Large intestine (tissue), 3 donors: ENCODE measurements at regions not wholly inside any gene's neighbourhood (a gene's known extent, or its start where the extent isn't known, plus 50 kb on each side); places are given as distances from the start of the nearest gene placed in this dataset.
A peak's percentile ranks its signal among the peaks of the same experiment; 100 is the strongest.

Source experiments
- DNase-seq, 2 donors: peaks; one replicate each; pipeline versions ENCODE4 v3.0.0 to v3.0.0-alpha.2; 2013
- H3K27ac ChIP-seq: one replicate; pipeline ENCODE4 v1.5.1; 2013; ENCODE audit warnings: low read length
- H3K27me3 ChIP-seq: 2 replicates; pipeline ENCODE4 v1.6.1; 2013; ENCODE audit warnings: low read length; ENCODE audit not compliant: control insufficient read depth, insufficient read depth
- H3K36me3 ChIP-seq: 2 replicates; pipeline ENCODE4 v1.6.1; 2013; ENCODE audit warnings: low read length; ENCODE audit not compliant: control insufficient read depth, insufficient read depth
- H3K4me1 ChIP-seq: one replicate; pipeline ENCODE4 v1.6.1; 2013; ENCODE audit warnings: low read length; ENCODE audit not compliant: control insufficient read depth, insufficient read depth
- H3K4me3 ChIP-seq: one replicate; pipeline ENCODE4 v1.5.1; 2013; ENCODE audit warnings: low read length
- H3K9me3 ChIP-seq: one replicate; pipeline ENCODE4 v1.6.1; 2013; ENCODE audit warnings: mild to moderate bottlenecking, low read depth, low read length, moderate library complexity; ENCODE audit not compliant: control insufficient read depth
- WGBS: methylation state at CpG from one replicate; pipeline ENCODE4 v1.1.5; 2013; ENCODE audit warnings: low lambda C conversion rate; ENCODE audit not compliant: insufficient coverage; 5-methylcytosine and 5-hydroxymethylcytosine counted together

GRCh38 chr5:71971862-71972261 lies 135.4 kb upstream of the MAP1B start:
- no peaks in the 10 kb centered on the region for H3K9me3 ChIP-seq
- H3K27me3 ChIP-seq, result no peaks in the 10 kb centered on the region
- H3K4me1 ChIP-seq, result no peaks in the 10 kb centered on the region
- no peak overlapping the region for H3K27ac ChIP-seq
- H3K4me3 ChIP-seq, result no peak overlapping the region
- no CpG with 5 or more reads among the region's 2 CpGs for WGBS
- DNase-seq, result no peak
- no peaks in the 10 kb centered on the region for H3K36me3 ChIP-seq

GRCh38 chr5:71972777-71973473 lies 134.3 kb upstream of the MAP1B start:
- Histone ChIP-seq H3K4me1 (no peaks in the 10 kb centered on the region), H3K27ac (no peak overlapping the region), H3K9me3 (no peaks in the 10 kb centered on the region), H3K4me3 (no peak overlapping the region), H3K27me3 (no peaks in the 10 kb centered on the region), H3K36me3 (no peaks in the 10 kb centered on the region)
- no peak for DNase-seq
- no CpG with 5 or more reads among the region's 8 CpGs for WGBS

GRCh38 chr5:71973563-71973962 lies 133.7 kb upstream of the MAP1B start:
- Histone ChIP-seq H3K4me3 (no peak overlapping the region), H3K27me3 (no peaks in the 10 kb centered on the region)

GRCh38 chr5:71974165-71974564 lies 133.1 kb upstream of the MAP1B start:
- no peaks in the 10 kb centered on the region for H3K9me3 ChIP-seq
- H3K36me3 ChIP-seq, result no peaks in the 10 kb centered on the region
- H3K27me3 ChIP-seq, result no peaks in the 10 kb centered on the region
- no peak for DNase-seq
- no peak overlapping the region for H3K27ac ChIP-seq
- H3K4me1 ChIP-seq, result no peaks in the 10 kb centered on the region
- no CpG with 5 or more reads among the region's 1 CpG for WGBS
- no peak overlapping the region for H3K4me3 ChIP-seq

More at GRCh38 chr5:71973563-71973962, 133.7 kb upstream of the MAP1B start:
- H3K4me1 ChIP-seq, result no peaks in the 10 kb centered on the region
- H3K9me3 ChIP-seq, result no peaks in the 10 kb centered on the region
- H3K36me3 ChIP-seq, result no peaks in the 10 kb centered on the region
- H3K27ac ChIP-seq, result no peak overlapping the region
- no peak for DNase-seq
- WGBS, result 50% methylated on average over 1 of the region's 3 CpGs

GRCh38 chr5:71974622-71975021 lies 132.7 kb upstream of the MAP1B start:
- no peaks in the 10 kb centered on the region for H3K27me3 ChIP-seq
- no peaks in the 10 kb centered on the region for H3K4me1 ChIP-seq
- H3K36me3 ChIP-seq, result no peaks in the 10 kb centered on the region
- no peak overlapping the region for H3K4me3 ChIP-seq
- H3K27ac ChIP-seq, result no peak overlapping the region
- DNase-seq, result no peak
- WGBS, result 80% methylated on average over 1 of the region's 1 CpG
- H3K9me3 ChIP-seq, result no peaks in the 10 kb centered on the region

GRCh38 chr5:71976449-71976848 lies 130.8 kb upstream of the MAP1B start:
- no peak for DNase-seq
- WGBS, result 100% methylated on average over 1 of the region's 3 CpGs

GRCh38 chr5:71977311-71977710 lies 130.0 kb upstream of the MAP1B start:
- WGBS, result 67% methylated on average over 1 of the region's 2 CpGs
- no peak overlapping the region for H3K27ac ChIP-seq
- no peaks in the 10 kb centered on the region for H3K4me1 ChIP-seq
- DNase-seq, result no peak
- no peaks in the 10 kb centered on the region for H3K9me3 ChIP-seq
- H3K4me3 ChIP-seq, result no peak overlapping the region
- H3K27me3 ChIP-seq, result no peaks in the 10 kb centered on the region
- no peaks in the 10 kb centered on the region for H3K36me3 ChIP-seq

More at GRCh38 chr5:71976449-71976848, 130.8 kb upstream of the MAP1B start:
- Histone ChIP-seq H3K4me3 (no peak overlapping the region), H3K4me1 (no peaks in the 10 kb centered on the region), H3K27ac (no peak overlapping the region), H3K36me3 (no peaks in the 10 kb centered on the region), H3K27me3 (no peaks in the 10 kb centered on the region), H3K9me3 (no peaks in the 10 kb centered on the region)

- H3K36me3 ChIP-seq, result no peaks in the 10 kb centered on the region
- no peak for DNase-seq
- no peaks in the 10 kb centered on the region for H3K27me3 ChIP-seq
- no peaks in the 10 kb centered on the region for H3K9me3 ChIP-seq
- no peaks in the 10 kb centered on the region for H3K4me1 ChIP-seq
- WGBS, result no CpG with 5 or more reads among the region's 1 CpG
- no peak overlapping the region for H3K4me3 ChIP-seq
- H3K27ac ChIP-seq, result no peak overlapping the region
These were observed 129.1 kb upstream of the MAP1B start for GRCh38 chr5:71978216-71978615.

- Histone ChIP-seq H3K9me3 (no peaks in the 10 kb centered on the region), H3K36me3 (no peaks in the 10 kb centered on the region), H3K4me3 (no peak overlapping the region), H3K27me3 (no peaks in the 10 kb centered on the region), H3K4me1 (no peaks in the 10 kb centered on the region), H3K27ac (no peak overlapping the region)
- DNase-seq, result no peak
- WGBS, result 100% methylated on average over 1 of the region's 2 CpGs
These were observed 124.4 kb upstream of the MAP1B start for GRCh38 chr5:71982717-71983395.

- Histone ChIP-seq H3K36me3 (no peaks in the 10 kb centered on the region), H3K27ac (no peak overlapping the region), H3K4me3 (no peak overlapping the region), H3K9me3 (no peaks in the 10 kb centered on the region), H3K4me1 (peaks cover 2% of the 10 kb centered on the region), H3K27me3 (no peaks in the 10 kb centered on the region)
- DNase-seq, result no peak
- WGBS, result no CpG with 5 or more reads among the region's 2 CpGs
These were observed 121.2 kb upstream of the MAP1B start for GRCh38 chr5:71986101-71986500.

GRCh38 chr5:71988808-71989207 lies 118.5 kb upstream of the MAP1B start:
- Histone ChIP-seq H3K36me3 (no peaks in the 10 kb centered on the region), H3K9me3 (no peaks in the 10 kb centered on the region), H3K4me1 (peaks cover 2% of the 10 kb centered on the region), H3K27me3 (no peaks in the 10 kb centered on the region), H3K27ac (no peak overlapping the region), H3K4me3 (no peak overlapping the region)
- WGBS, result no CpG with 5 or more reads among the region's 1 CpG
- DNase-seq, result peak in 1 of 2 donors; percentile 18
